A549 (cell line): ENCODE measurements at regions not wholly inside any gene's neighbourhood (a gene's known extent, or its start where the extent isn't known, plus 50 kb on each side); places are given as distances from the start of the nearest gene placed in this dataset.

Source experiments
- ATAC-seq, 2 experiments: fragments of 200-7000 bp in 1 of 2; fragments of >200 bp in 1 of 2; cut with Nextera tagmentation in 1 of 2; cut with Tn5 transposase in 1 of 2; 3 replicates each; pipeline versions ENCODE4 v1.8.0 to v1.9.1; 2018 to 2020; ENCODE audit warnings: mild to moderate bottlenecking in 1 of 2, moderate library complexity in 1 of 2
- CTCF ChIA-PET: fragments of 300-600 bp; sonication (Branson Sonifier 250); formaldehyde crosslinking; extraction: SDS; loops from one replicate; lab custom pipeline; 2021; ENCODE audit warnings: antibody characterized with exemption, inconsistent platforms; lab: Yijun Ruan, JAX
- POLR2A ChIA-PET: fragments of 350-600 bp; formaldehyde crosslinking; extraction: SDS; loops from one replicate; lab custom pipeline; 2021; ENCODE audit warnings: antibody characterized with exemption, inconsistent platforms; lab: Yijun Ruan, JAX
- DNase-seq, 2 experiments: peaks; one replicate each; pipeline versions ENCODE4 v3.0.0 to v3.0.0-alpha.2; 2011 to 2016; ENCODE audit warnings: low read depth in 1 of 2, low spot score in 1 of 2
- FAIRE-seq: peaks from 2 replicates; lab custom pipeline; 2011; peaks lifted over from hg19 to GRCh38; lab: Jason Lieb, UNC
- H3K27ac ChIP-seq, 2 experiments: fragments of >200 bp; sonication (Bioruptor Twin); formaldehyde crosslinking; 3 replicates each; pipeline ENCODE4 v1.5.1; 2016 to 2017
- H3K4me1 ChIP-seq: fragments of >200 bp; sonication (Bioruptor Twin); formaldehyde crosslinking; 3 replicates; pipeline ENCODE4 v1.6.1; 2016
- H3K4me2 ChIP-seq: fragments of >200 bp; sonication (Bioruptor Twin); formaldehyde crosslinking; 3 replicates; pipeline ENCODE4 v1.6.1; 2016
- H3K4me3 ChIP-seq: fragments of >200 bp; sonication (Bioruptor Twin); formaldehyde crosslinking; 3 replicates; pipeline ENCODE4 v1.5.1; 2016
- H3K9me3 ChIP-seq: fragments of >200 bp; sonication (Bioruptor Twin); formaldehyde crosslinking; 3 replicates; pipeline ENCODE4 v1.6.1; 2016
- BHLHE40 ChIP-seq: IDR thresholded peaks from 2 replicates; pipeline ENCODE4 v1.6.1; 2012; ENCODE audit warnings: low read depth, low read length, inconsistent platforms
- CEBPB ChIP-seq, 2 experiments: fragments of >200 bp in 1 of 2; sonication (Bioruptor Twin) in 1 of 2; formaldehyde crosslinking in 1 of 2; IDR thresholded peaks; 2 replicates each; pipeline ENCODE4 v1.6.1; 2012 to 2016
- EHF ChIP-seq: fragments of 250-450 bp; sonication (Bioruptor Pico); IDR thresholded peaks from 2 replicates; pipeline ENCODE4 v1.5.0; 2020; ENCODE audit warnings: mild to moderate bottlenecking
- EP300 ChIP-seq, 2 experiments: fragments of >200 bp; sonication (Bioruptor Twin); formaldehyde crosslinking; IDR thresholded peaks; 2 replicates in 1 of 2; 3 replicates in 1 of 2; pipeline ENCODE4 v1.6.1; 2016 to 2017
- ESRRA ChIP-seq: fragments of 150-350 bp; IDR thresholded peaks from 2 replicates; pipeline ENCODE4 v1.6.1; 2014; ENCODE audit warnings: mild to moderate bottlenecking, low read length, borderline replicate concordance
- FOSB ChIP-seq: fragments of 250-450 bp; sonication (Bioruptor Pico); IDR thresholded peaks from 2 replicates; pipeline ENCODE4 v1.5.0; 2020; ENCODE audit warnings: mild to moderate bottlenecking, moderate library complexity
- FOSL2 ChIP-seq, 2 experiments: fragments of 450-650 bp in 1 of 2; fragments of >200 bp in 1 of 2; sonication (Bioruptor Twin) in 1 of 2; formaldehyde crosslinking; IDR thresholded peaks; 2 replicates each; pipeline versions ENCODE4 v1.5.0 to v1.6.1; 2016 to 2020; ENCODE audit warnings: mild to moderate bottlenecking in 1 of 2, moderate library complexity in 1 of 2
- GATA3 ChIP-seq: IDR thresholded peaks from 2 replicates; pipeline ENCODE4 v1.6.1; 2012; ENCODE audit warnings: borderline replicate concordance
- HDAC2 ChIP-seq: fragments of 200-600 bp; sonication (generic); IDR thresholded peaks from 2 replicates; pipeline ENCODE4 v1.6.1; 2016
- HOXB13 ChIP-seq: fragments of 250-450 bp; sonication (Bioruptor Pico); IDR thresholded peaks from 2 replicates; pipeline ENCODE4 v1.5.0; 2020; ENCODE audit warnings: low read depth, mild to moderate bottlenecking, moderate library complexity
- HOXB5 ChIP-seq: fragments of 250-450 bp; sonication (Bioruptor Pico); IDR thresholded peaks from 2 replicates; pipeline ENCODE4 v1.5.0; 2020; ENCODE audit warnings: mild to moderate bottlenecking, moderate library complexity
- MAFK ChIP-seq: fragments of 450-650 bp; IDR thresholded peaks from 2 replicates; pipeline ENCODE4 v1.6.1; 2014; ENCODE audit not compliant: partially characterized antibody
- MYC ChIP-seq: IDR thresholded peaks from 2 replicates; pipeline ENCODE4 v1.6.1; 2012; ENCODE audit warnings: mild to moderate bottlenecking, inconsistent platforms, low read length, improper control_type of control experiment, borderline replicate concordance
- NFE2L2 ChIP-seq: fragments of 150-350 bp; conservative IDR thresholded peaks from 2 replicates; pipeline ENCODE4 v1.6.1; 2014; ENCODE audit warnings: low read length
- NPAS2 ChIP-seq: fragments of 250-450 bp; sonication (Bioruptor Pico); IDR thresholded peaks from 2 replicates; pipeline ENCODE4 v1.8.0; 2022; ENCODE audit warnings: mild to moderate bottlenecking, moderate library complexity, borderline replicate concordance
- RAD21 ChIP-seq, 2 experiments: fragments of >200 bp in 1 of 2; sonication (Bioruptor Twin) in 1 of 2; formaldehyde crosslinking in 1 of 2; IDR thresholded peaks in 1 of 2; conservative IDR thresholded peaks in 1 of 2; 2 replicates in 1 of 2; 3 replicates in 1 of 2; pipeline ENCODE4 v1.6.1; 2012 to 2018; ENCODE audit warnings: inconsistent platforms in 1 of 2
- RARB ChIP-seq: fragments of 250-450 bp; sonication (Bioruptor Pico); IDR thresholded peaks from 2 replicates; pipeline ENCODE4 v1.8.0; 2021; ENCODE audit warnings: mild to moderate bottlenecking, moderate library complexity
- RFX5 ChIP-seq: fragments of 450-650 bp; IDR thresholded peaks from 2 replicates; pipeline ENCODE4 v1.7.1; 2014; ENCODE audit warnings: antibody characterized with exemption, mild to moderate bottlenecking, moderate library complexity
- ZC3H11A ChIP-seq: fragments of 450-650 bp; IDR thresholded peaks from 2 replicates; pipeline ENCODE4 v1.6.1; 2014; ENCODE audit warnings: antibody characterized with exemption, mild to moderate bottlenecking
- ZFP36 ChIP-seq: fragments of 450-650 bp; IDR thresholded peaks from 2 replicates; pipeline ENCODE4 v1.6.1; 2014; ENCODE audit warnings: borderline replicate concordance; ENCODE audit not compliant: partially characterized antibody
- ZSCAN20 ChIP-seq: fragments of 250-450 bp; sonication (Bioruptor Pico); IDR thresholded peaks from 2 replicates; pipeline ENCODE4 v1.8.0; 2022; ENCODE audit warnings: mild to moderate bottlenecking, moderate library complexity
- WGBS: methylation state at CpG from one replicate; pipeline ENCODE4 v1.1.6; 2017; ENCODE audit errors: missing lambda C conversion rate; 5-methylcytosine and 5-hydroxymethylcytosine counted together
- TF ChIP-seq, protein P1 (sequence below): fragments of 450-650 bp; IDR thresholded peaks from 2 replicates; pipeline ENCODE4 v1.6.1; 2014; ENCODE audit warnings: antibody characterized with exemption
- TF ChIP-seq, protein P2 (sequence below): fragments of >200 bp; sonication (Bioruptor Twin); formaldehyde crosslinking; IDR thresholded peaks from 2 replicates; pipeline ENCODE4 v1.6.1; 2016
- TF ChIP-seq, protein P3 (sequence below): fragments of 250-450 bp; sonication (Bioruptor Pico); IDR thresholded peaks from 2 replicates; pipeline ENCODE4 v1.5.0; 2021; ENCODE audit warnings: mild to moderate bottlenecking, moderate library complexity, borderline replicate concordance

DNA sequence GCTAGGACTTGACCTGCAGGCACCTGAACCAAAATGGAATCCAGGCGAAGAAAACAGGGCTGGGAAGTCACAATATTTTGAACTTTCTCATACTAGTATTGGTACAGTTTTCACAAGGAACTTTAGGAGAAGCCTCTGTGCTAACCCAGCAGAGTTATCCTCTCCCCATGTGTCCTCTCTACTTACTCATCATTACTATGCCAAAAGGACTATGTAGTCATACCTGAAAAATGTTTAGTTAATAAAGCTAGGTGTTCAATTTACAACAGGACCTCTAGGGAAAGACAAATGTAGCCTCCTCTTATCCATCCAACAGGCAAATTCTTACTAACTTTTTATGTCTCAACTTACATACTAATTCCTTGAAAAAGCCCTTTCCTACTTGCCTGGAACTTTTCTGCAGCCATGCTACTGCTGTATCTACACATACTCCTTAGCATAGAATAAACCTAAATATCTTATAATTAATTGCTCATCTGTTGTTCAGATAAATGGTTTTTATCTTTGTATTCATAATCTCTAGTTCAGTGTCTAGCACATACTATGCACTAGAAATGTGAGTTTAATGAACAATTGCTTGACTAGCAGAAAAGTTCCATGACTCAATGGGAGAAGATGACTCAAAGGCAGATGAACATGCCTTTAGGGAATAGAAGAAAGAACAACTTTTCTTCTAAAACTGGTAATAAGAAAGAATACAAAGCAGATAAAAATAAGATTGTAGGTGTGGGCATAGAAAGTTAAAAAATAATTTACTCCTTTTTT, 215.5 kb upstream of the VEGFC start:
- TF ChIP-seq HOXB13 (CRISPR knock-in tag) (no peak), CEBPB (IDR thresholded peaks at IDR 0.05) (no peak), FOSL2 (IDR thresholded peaks at IDR 0.05) (no peak), FOSL2 (CRISPR knock-in tag; IDR thresholded peaks at IDR 0.05) (no peak), ZSCAN20 (CRISPR knock-in tag) (no peak), BHLHE40 (no peak), FOSB (CRISPR knock-in tag) (no peak), ZFP36 (no peak), EP300 (IDR thresholded peaks at IDR 0.05) (no peak), EHF (CRISPR knock-in tag) (no peak), ZC3H11A (no peak), HDAC2 (no peak), ESRRA (no peak), NPAS2 (CRISPR knock-in tag) (no peak), GATA3 (no peak), RAD21 (conservative IDR thresholded peaks at IDR 0.05 in 1 of 2, IDR thresholded peaks at IDR 0.05 in 1 of 2) (no peak), NFE2L2 (no peak), RFX5 (no peak)
- TF ChIP-seq, protein P1, sequence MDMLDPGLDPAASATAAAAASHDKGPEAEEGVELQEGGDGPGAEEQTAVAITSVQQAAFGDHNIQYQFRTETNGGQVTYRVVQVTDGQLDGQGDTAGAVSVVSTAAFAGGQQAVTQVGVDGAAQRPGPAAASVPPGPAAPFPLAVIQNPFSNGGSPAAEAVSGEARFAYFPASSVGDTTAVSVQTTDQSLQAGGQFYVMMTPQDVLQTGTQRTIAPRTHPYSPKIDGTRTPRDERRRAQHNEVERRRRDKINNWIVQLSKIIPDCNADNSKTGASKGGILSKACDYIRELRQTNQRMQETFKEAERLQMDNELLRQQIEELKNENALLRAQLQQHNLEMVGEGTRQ, result no peak
- TF ChIP-seq, protein P2, sequence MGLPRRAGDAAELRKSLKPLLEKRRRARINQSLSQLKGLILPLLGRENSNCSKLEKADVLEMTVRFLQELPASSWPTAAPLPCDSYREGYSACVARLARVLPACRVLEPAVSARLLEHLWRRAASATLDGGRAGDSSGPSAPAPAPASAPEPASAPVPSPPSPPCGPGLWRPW, result no peak
- DNase-seq (no peak), ATAC-seq (no peak), FAIRE-seq (no peak)
- WGBS, result 79% methylated on average over 1 of the region's 1 CpG
- H3K4me3 ChIP-seq, result no peak overlapping the region
- CTCF ChIA-PET, result no interaction called here
- 0 out of 3 replicates have a peak overlapping the region, but pooled peaks have one; percentile 17 for H3K4me2 ChIP-seq
- POLR2A ChIA-PET, result no interaction called here
- peaks cover 11% of the 10 kb centered on the region; the same call in 1 of the 3 replicates for H3K4me1 ChIP-seq
- no peak overlapping the region for H3K27ac ChIP-seq
- no peaks in the 10 kb centered on the region; the same call in 2 of the 3 replicates for H3K9me3 ChIP-seq

DNA sequence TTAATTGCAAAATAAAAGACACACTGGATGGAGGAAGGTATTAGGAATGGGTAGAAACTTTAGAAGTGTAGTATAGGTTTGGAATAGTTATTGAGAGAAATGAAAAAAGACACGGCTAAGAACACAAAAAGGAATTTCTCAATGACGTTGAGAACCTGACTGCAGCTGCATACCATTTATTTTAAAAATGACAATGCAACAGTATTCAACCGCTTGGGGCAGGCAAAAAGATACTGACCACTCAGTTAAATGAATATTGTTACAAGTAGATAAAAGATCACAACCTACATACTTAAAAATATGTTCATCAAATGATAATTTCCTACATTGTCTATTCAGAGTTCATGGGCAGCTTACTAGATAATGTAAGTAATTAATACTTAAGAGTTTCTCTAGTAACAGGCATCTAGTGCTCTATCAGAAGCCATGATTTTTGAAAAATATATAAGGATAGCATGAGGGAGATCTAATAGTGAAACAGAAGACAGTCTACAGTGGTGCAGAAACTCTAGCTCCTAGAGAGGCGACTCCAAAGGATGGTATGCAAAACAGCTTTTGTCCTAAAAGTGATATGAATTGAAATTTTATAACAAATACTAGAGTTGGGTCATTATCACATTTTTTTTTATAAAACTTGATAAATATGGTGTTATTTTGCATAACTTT, 216.2 kb upstream of the VEGFC start:
- DNase-seq, result no peak
- no peak overlapping the region for H3K4me3 ChIP-seq
- TF ChIP-seq ESRRA, result no peak
- TF ChIP-seq HOXB5 (CRISPR knock-in tag), result no peak
- no peak for TF ChIP-seq MYC
- TF ChIP-seq, protein P3, sequence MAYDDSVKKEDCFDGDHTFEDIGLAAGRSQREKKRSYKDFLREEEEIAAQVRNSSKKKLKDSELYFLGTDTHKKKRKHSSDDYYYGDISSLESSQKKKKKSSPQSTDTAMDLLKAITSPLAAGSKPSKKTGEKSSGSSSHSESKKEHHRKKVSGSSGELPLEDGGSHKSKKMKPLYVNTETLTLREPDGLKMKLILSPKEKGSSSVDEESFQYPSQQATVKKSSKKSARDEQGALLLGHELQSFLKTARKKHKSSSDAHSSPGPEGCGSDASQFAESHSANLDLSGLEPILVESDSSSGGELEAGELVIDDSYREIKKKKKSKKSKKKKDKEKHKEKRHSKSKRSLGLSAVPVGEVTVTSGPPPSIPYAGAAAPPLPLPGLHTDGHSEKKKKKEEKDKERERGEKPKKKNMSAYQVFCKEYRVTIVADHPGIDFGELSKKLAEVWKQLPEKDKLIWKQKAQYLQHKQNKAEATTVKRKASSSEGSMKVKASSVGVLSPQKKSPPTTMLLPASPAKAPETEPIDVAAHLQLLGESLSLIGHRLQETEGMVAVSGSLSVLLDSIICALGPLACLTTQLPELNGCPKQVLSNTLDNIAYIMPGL (CRISPR knock-in tag), result no peak
- no peak for TF ChIP-seq RAD21 (conservative IDR thresholded peaks at IDR 0.05 in 1 of 2, IDR thresholded peaks at IDR 0.05 in 1 of 2)
- TF ChIP-seq BHLHE40, result no peak
- no peak for TF ChIP-seq RARB (CRISPR knock-in tag)
- no peak for TF ChIP-seq ZC3H11A
- TF ChIP-seq MAFK, result no peak
- WGBS, result 65% methylated on average over 4 of the region's 4 CpGs
- H3K4me2 ChIP-seq, result no peak overlapping the region
- no peak overlapping the region for H3K27ac ChIP-seq
- FAIRE-seq, result no peak
- H3K9me3 ChIP-seq, result no peaks in the 10 kb centered on the region; the same call in 2 of the 3 replicates
- ChIA-PET CTCF (no interaction called here), POLR2A (no interaction called here)
- no peak for ATAC-seq
- peaks cover 11% of the 10 kb centered on the region; the same call in 1 of the 3 replicates for H3K4me1 ChIP-seq
